ENCODE measurements at regions not wholly inside any gene's neighbourhood (a gene's known extent, or its start where the extent isn't known, plus 50 kb on each side); places are given as distances from the start of the nearest gene placed in this dataset.
"Not testable (repeated sequence)": the region's sequence is repeated elsewhere in the genome, so short reads cannot be mapped to it uniquely, and the experiment has no call there.

- TF ChIP-seq CTCF, POLR2AphosphoS5 (IDR thresholded peaks at IDR 0.05): not testable (repeated sequence)
Observed at GRCh38 chr5:50521060-50521459, 80.0 kb upstream of the EMB start.
